PFSK-1 (cell line): ENCODE measurements at regions not wholly inside any gene's neighbourhood (a gene's known extent, or its start where the extent isn't known, plus 50 kb on each side); places are given as distances from the start of the nearest gene placed in this dataset.

ENCODE experiments used
- FOXP2 ChIP-seq: optimal IDR thresholded peaks from 2 replicates; pipeline ENCODE3; 2011; ENCODE audit warnings: borderline replicate concordance, control low read depth, inconsistent platforms; ENCODE audit not compliant: insufficient read depth; ENCODE audit errors: extremely low read length, extremely low read depth
- POLR2AphosphoS5 ChIP-seq: IDR thresholded peaks from 2 replicates; pipeline ENCODE4 v1.6.1; 2012; ENCODE audit warnings: low read depth, mild to moderate bottlenecking, control low read depth, low read length, moderate library complexity
- SIN3A ChIP-seq: IDR thresholded peaks from 2 replicates; pipeline ENCODE4 v1.6.1; 2012; ENCODE audit warnings: mild to moderate bottlenecking, low read length, moderate library complexity, borderline replicate concordance; ENCODE audit not compliant: insufficient read depth
- TAF1 ChIP-seq: IDR thresholded peaks from 2 replicates; pipeline ENCODE4 v1.6.1; 2012; ENCODE audit warnings: low read length, control low read depth, borderline replicate concordance; ENCODE audit not compliant: insufficient read depth
- TF ChIP-seq, protein P1 (sequence below), 2 experiments: IDR thresholded peaks; 2 replicates each; pipeline versions ENCODE4 v1.6.1 to v1.8.0; 2011 to 2012; ENCODE audit warnings: low read depth in 2 of 2, low read length in 2 of 2, control low read depth in 1 of 2, inconsistent platforms in 1 of 2, mild to moderate bottlenecking in 1 of 2, moderate library complexity in 1 of 2; ENCODE audit not compliant: insufficient read depth in 1 of 2

- TF ChIP-seq, protein P1, sequence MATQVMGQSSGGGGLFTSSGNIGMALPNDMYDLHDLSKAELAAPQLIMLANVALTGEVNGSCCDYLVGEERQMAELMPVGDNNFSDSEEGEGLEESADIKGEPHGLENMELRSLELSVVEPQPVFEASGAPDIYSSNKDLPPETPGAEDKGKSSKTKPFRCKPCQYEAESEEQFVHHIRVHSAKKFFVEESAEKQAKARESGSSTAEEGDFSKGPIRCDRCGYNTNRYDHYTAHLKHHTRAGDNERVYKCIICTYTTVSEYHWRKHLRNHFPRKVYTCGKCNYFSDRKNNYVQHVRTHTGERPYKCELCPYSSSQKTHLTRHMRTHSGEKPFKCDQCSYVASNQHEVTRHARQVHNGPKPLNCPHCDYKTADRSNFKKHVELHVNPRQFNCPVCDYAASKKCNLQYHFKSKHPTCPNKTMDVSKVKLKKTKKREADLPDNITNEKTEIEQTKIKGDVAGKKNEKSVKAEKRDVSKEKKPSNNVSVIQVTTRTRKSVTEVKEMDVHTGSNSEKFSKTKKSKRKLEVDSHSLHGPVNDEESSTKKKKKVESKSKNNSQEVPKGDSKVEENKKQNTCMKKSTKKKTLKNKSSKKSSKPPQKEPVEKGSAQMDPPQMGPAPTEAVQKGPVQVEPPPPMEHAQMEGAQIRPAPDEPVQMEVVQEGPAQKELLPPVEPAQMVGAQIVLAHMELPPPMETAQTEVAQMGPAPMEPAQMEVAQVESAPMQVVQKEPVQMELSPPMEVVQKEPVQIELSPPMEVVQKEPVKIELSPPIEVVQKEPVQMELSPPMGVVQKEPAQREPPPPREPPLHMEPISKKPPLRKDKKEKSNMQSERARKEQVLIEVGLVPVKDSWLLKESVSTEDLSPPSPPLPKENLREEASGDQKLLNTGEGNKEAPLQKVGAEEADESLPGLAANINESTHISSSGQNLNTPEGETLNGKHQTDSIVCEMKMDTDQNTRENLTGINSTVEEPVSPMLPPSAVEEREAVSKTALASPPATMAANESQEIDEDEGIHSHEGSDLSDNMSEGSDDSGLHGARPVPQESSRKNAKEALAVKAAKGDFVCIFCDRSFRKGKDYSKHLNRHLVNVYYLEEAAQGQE (IDR thresholded peaks at IDR 0.05; ENCODE audit: insufficient read depth in 1 of 2, low read depth in 2 of 2, low read length in 2 of 2), result no peak
- TF ChIP-seq TAF1 (no peak), FOXP2 (no peak), SIN3A (no peak), POLR2AphosphoS5 (no peak)
These were observed 553.6 kb downstream of the EPHB1 start for GRCh38 chr3:135348690-135349089.

DNA sequence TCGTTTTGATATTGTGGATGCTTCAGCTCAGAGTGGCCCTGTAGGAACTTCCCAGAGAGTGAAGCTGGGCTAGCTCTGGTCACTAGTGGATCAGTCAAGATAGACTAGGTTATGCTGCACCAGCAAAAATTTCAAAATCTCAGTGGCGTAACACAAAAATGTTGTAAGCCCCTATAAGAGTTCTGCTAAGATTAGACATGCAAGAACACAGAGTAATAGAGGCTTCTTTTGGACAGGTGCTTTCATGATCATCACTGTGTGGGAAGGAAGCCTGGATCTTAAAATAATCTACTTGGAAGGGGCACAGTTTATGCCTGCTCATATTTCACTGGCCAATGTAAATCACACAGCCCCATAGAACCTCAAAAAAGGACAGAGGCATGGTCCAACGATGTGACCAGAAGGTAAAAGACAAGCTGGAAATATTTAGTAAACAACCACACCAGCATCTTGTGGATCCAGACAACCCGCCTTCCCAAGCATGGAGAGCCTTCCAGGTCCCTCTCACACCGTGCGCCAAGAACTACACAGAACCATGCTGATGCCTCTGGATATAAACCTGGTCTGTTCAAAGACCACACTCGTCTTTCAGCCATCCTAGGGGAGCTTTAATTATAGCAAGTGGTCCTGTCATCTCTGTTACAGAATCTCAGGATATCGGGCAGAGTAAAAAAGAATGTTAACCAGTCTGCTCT, 554.3 kb downstream of the EPHB1 start:
- TF ChIP-seq, protein P1 (IDR thresholded peaks at IDR 0.05; ENCODE audit: insufficient read depth in 1 of 2, low read depth in 2 of 2, low read length in 2 of 2), result no peak
- no peak for TF ChIP-seq FOXP2
- TF ChIP-seq TAF1, result no peak
- TF ChIP-seq POLR2AphosphoS5, result no peak
- no peak for TF ChIP-seq SIN3A

GRCh38 chr3:135352213-135352612, 557.2 kb downstream of the EPHB1 start:
- no peak for TF ChIP-seq POLR2AphosphoS5
- TF ChIP-seq, protein P1 (IDR thresholded peaks at IDR 0.05; ENCODE audit: insufficient read depth in 1 of 2, low read depth in 2 of 2, low read length in 2 of 2), result no peak
- TF ChIP-seq TAF1, result no peak
- no peak for TF ChIP-seq SIN3A
- TF ChIP-seq FOXP2, result no peak

- no peak for TF ChIP-seq SIN3A
- TF ChIP-seq, protein P1 (IDR thresholded peaks at IDR 0.05; ENCODE audit: insufficient read depth in 1 of 2, low read depth in 2 of 2, low read length in 2 of 2), result no peak
- TF ChIP-seq TAF1, result no peak
- TF ChIP-seq POLR2AphosphoS5, result no peak
- TF ChIP-seq FOXP2, result no peak
These were observed 567.8 kb downstream of the EPHB1 start for GRCh38 chr3:135362889-135363288.

GRCh38 chr3:135364676-135365075, 569.6 kb downstream of the EPHB1 start:
- TF ChIP-seq POLR2AphosphoS5, result no peak
- no peak for TF ChIP-seq TAF1
- TF ChIP-seq, protein P1 (IDR thresholded peaks at IDR 0.05; ENCODE audit: insufficient read depth in 1 of 2, low read depth in 2 of 2, low read length in 2 of 2), result no peak
- no peak for TF ChIP-seq FOXP2
- no peak for TF ChIP-seq SIN3A
